OCI-LY3 (cell line): ENCODE measurements at regions not wholly inside any gene's neighbourhood (a gene's known extent, or its start where the extent isn't known, plus 50 kb on each side); places are given as distances from the start of the nearest gene placed in this dataset.

ENCODE experiments used
- EZH2phosphoT487 ChIP-seq: fragments of 200-600 bp; shearing (Covaris generic); IDR thresholded peaks from 2 replicates; pipeline ENCODE4 v1.6.1; 2018; ENCODE audit warnings: antibody characterized with exemption, mixed run types, low read depth
- TF ChIP-seq, protein P1 (sequence below): fragments of 200-600, 300-600 bp; sonication (generic); IDR thresholded peaks from 2 replicates; pipeline ENCODE4 v1.5.1; 2014; ENCODE audit warnings: antibody characterized with exemption, low read length, low read depth

GRCh38 chr6:27771235-27771634, 141.0 kb downstream of the OR2B2 start:
- TF ChIP-seq, protein P1, sequence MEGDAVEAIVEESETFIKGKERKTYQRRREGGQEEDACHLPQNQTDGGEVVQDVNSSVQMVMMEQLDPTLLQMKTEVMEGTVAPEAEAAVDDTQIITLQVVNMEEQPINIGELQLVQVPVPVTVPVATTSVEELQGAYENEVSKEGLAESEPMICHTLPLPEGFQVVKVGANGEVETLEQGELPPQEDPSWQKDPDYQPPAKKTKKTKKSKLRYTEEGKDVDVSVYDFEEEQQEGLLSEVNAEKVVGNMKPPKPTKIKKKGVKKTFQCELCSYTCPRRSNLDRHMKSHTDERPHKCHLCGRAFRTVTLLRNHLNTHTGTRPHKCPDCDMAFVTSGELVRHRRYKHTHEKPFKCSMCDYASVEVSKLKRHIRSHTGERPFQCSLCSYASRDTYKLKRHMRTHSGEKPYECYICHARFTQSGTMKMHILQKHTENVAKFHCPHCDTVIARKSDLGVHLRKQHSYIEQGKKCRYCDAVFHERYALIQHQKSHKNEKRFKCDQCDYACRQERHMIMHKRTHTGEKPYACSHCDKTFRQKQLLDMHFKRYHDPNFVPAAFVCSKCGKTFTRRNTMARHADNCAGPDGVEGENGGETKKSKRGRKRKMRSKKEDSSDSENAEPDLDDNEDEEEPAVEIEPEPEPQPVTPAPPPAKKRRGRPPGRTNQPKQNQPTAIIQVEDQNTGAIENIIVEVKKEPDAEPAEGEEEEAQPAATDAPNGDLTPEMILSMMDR = no peak
- TF ChIP-seq EZH2phosphoT487 = no peak
